ENCODE measurements at regions not wholly inside any gene's neighbourhood (a gene's known extent, or its start where the extent isn't known, plus 50 kb on each side); places are given as distances from the start of the nearest gene placed in this dataset.

DNA sequence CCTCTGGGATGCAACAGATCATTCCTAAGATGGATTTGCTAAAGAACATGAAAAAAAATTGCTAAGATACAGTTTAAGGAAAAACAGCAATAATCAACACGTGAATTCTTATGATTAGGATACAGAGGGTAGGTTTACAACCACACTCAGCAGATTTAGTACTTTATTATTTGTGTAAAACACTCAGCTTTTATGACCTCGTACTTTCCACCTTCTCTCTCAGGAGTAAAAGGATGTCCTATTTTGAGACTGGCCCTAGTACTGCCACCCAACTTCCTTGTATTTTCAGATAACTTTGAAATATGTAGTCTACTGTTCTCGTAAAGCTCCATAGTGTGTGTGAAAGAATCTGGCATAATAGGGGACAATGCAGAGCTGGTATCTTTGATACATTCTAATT lies 186.1 kb downstream of the ARL4A start:
- Mint-ChIP-seq H3K27me3 (ENCODE audit: low read depth) (no peaks in the 10 kb centered on the region), H3K27ac (no peak overlapping the region), H3K9me3 (no peaks in the 10 kb centered on the region), H3K4me3 (no peak overlapping the region), H3K36me3 (ENCODE audit: low read depth) (no peaks in the 10 kb centered on the region), H3K4me1 (no peaks in the 10 kb centered on the region)
- TF ChIP-seq CTCF (IDR thresholded peaks at IDR 0.05; ENCODE audit: unreplicated experiment in 3 of 3): no peak

GRCh38 chr7:12879139-12879538 lies 191.7 kb downstream of the ARL4A start:
- Mint-ChIP-seq H3K27me3 (ENCODE audit: low read depth) (no peaks in the 10 kb centered on the region), H3K4me3 (no peak overlapping the region), H3K9me3 (no peaks in the 10 kb centered on the region), H3K27ac (no peak overlapping the region), H3K4me1 (peaks cover 7% of the 10 kb centered on the region), H3K36me3 (ENCODE audit: low read depth) (no peaks in the 10 kb centered on the region)
- TF ChIP-seq CTCF (IDR thresholded peaks at IDR 0.05; ENCODE audit: unreplicated experiment in 3 of 3): no peak

- Mint-ChIP-seq H3K4me3 (no peak overlapping the region), H3K9me3 (no peaks in the 10 kb centered on the region), H3K4me1 (peaks cover 7% of the 10 kb centered on the region), H3K27me3 (ENCODE audit: low read depth) (no peaks in the 10 kb centered on the region), H3K36me3 (ENCODE audit: low read depth) (no peaks in the 10 kb centered on the region), H3K27ac (no peak overlapping the region)
- no peak for TF ChIP-seq CTCF (IDR thresholded peaks at IDR 0.05; ENCODE audit: unreplicated experiment in 3 of 3)
Measured at GRCh38 chr7:12881712-12882111, 194.3 kb downstream of the ARL4A start.

- TF ChIP-seq CTCF (IDR thresholded peaks at IDR 0.05; ENCODE audit: unreplicated experiment in 3 of 3): no peak
Measured at GRCh38 chr7:12882710-12883109, 195.3 kb downstream of the ARL4A start.

GRCh38 chr7:12884033-12884432 lies 196.6 kb downstream of the ARL4A start:
- Mint-ChIP-seq H3K27ac (no peak overlapping the region), H3K9me3 (no peaks in the 10 kb centered on the region), H3K4me3 (no peak overlapping the region), H3K4me1 (peaks cover 7% of the 10 kb centered on the region), H3K27me3 (ENCODE audit: low read depth) (no peaks in the 10 kb centered on the region), H3K36me3 (ENCODE audit: low read depth) (no peaks in the 10 kb centered on the region)
- no peak for TF ChIP-seq CTCF (IDR thresholded peaks at IDR 0.05; ENCODE audit: unreplicated experiment in 3 of 3)

More at GRCh38 chr7:12882710-12883109, 195.3 kb downstream of the ARL4A start:
- Mint-ChIP-seq H3K9me3 (no peaks in the 10 kb centered on the region), H3K27me3 (ENCODE audit: low read depth) (no peaks in the 10 kb centered on the region), H3K27ac (no peak overlapping the region), H3K36me3 (ENCODE audit: low read depth) (no peaks in the 10 kb centered on the region), H3K4me1 (peaks cover 7% of the 10 kb centered on the region), H3K4me3 (no peak overlapping the region)

DNA sequence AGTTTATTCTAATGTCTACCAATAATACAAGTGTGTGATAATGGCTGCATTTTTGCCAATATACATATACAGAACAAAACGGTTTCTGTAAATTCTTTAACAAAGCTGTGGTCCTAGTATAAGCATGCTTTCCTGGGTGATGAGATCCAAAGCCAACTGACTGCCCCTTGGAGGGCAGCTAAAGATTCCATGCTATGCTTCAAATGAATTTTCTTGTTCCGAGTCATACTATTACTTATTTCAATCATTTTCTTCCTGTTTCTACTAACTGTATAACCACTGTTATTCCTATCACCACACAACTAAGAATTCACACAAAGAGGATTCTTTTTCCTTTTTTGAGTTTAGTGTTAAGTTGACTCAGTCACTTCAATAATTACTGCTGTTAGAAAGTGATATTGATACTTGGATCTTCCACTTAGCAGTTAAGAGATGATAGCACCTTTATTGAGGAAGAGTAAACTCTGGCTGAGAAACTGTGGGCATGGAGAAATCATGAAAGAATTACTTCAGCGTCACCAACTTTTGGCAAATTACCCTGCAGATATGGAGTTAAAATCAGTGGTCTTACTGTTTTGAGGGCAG lies 197.5 kb downstream of the ARL4A start:
- Mint-ChIP-seq H3K9me3 (no peaks in the 10 kb centered on the region), H3K36me3 (ENCODE audit: low read depth) (no peaks in the 10 kb centered on the region), H3K4me3 (no peak overlapping the region), H3K4me1 (peaks cover 7% of the 10 kb centered on the region), H3K27ac (no peak overlapping the region), H3K27me3 (ENCODE audit: low read depth) (no peaks in the 10 kb centered on the region)
- no peak for TF ChIP-seq CTCF (IDR thresholded peaks at IDR 0.05; ENCODE audit: unreplicated experiment in 3 of 3)
